ENCODE measurements at regions not wholly inside any gene's neighbourhood (a gene's known extent, or its start where the extent isn't known, plus 50 kb on each side); places are given as distances from the start of the nearest gene placed in this dataset.

- CTCF ChIA-PET, result no interaction called here
These were observed 380.0 kb downstream of the ANXA1 start for GRCh38 chr9:73531658-73532057.

GRCh38 chr9:73532985-73533384, 381.3 kb downstream of the ANXA1 start:
- BruUV-seq (replicated peaks), result no TSS peak

More at GRCh38 chr9:73531658-73532057, 380.0 kb downstream of the ANXA1 start:
- H3K79me2 ChIP-seq (ENCODE audit: low read depth), result no peaks in the 10 kb centered on the region
- no peak overlapping the region for H2AFZ ChIP-seq
- no peaks in the 10 kb centered on the region for H3K9me2 ChIP-seq (ENCODE audit: insufficient read depth)
- TF ChIP-seq CTCF (conservative IDR thresholded peaks at IDR 0.05) (no peak), EZH2 (IDR thresholded peaks at IDR 0.05; ENCODE audit: low read depth) (no peak)
- no peak overlapping the region for H3K4me2 ChIP-seq
- no peak overlapping the region for H3K27ac ChIP-seq
- H3K4me1 ChIP-seq (replicated peaks; ENCODE audit: insufficient read depth), result no peaks in the 10 kb centered on the region
- no peaks in the 10 kb centered on the region for H3K27me3 ChIP-seq (ENCODE audit: insufficient read depth, low read depth)
- DNase-seq, result no peak
- H3K4me3 ChIP-seq, result no peak overlapping the region
- BruUV-seq (replicated peaks), result no TSS peak
- intact Hi-C loops (cut with micrococcal nuclease; ENCODE audit: unreplicated experiment), result no loop called here
- no peaks in the 10 kb centered on the region for H4K20me1 ChIP-seq (ENCODE audit: insufficient read depth)
- H3F3A ChIP-seq (ENCODE audit: insufficient read depth, low read depth), result no peaks in the 10 kb centered on the region
- POLR2A ChIA-PET (ENCODE audit: unreplicated experiment), result no interaction called here
- H3K36me3 ChIP-seq (ENCODE audit: low read depth), result no peaks in the 10 kb centered on the region
- no peaks in the 10 kb centered on the region for H3K9me3 ChIP-seq (ENCODE audit: insufficient read depth, low read depth)

GRCh38 chr9:73536403-73536802, 384.7 kb downstream of the ANXA1 start:
- BruUV-seq (replicated peaks), result no TSS peak
- Histone ChIP-seq H3K27ac (no peak overlapping the region), H3K4me3 (no peak overlapping the region), H3K79me2 (ENCODE audit: low read depth) (no peaks in the 10 kb centered on the region), H3K4me2 (no peak overlapping the region), H4K20me1 (ENCODE audit: insufficient read depth) (no peaks in the 10 kb centered on the region), H3K9me2 (ENCODE audit: insufficient read depth) (0 out of 2 replicates have a peak, but pooled peaks cover 3% of the 10 kb centered on the region), H2AFZ (no peak overlapping the region), H3K4me1 (replicated peaks; ENCODE audit: insufficient read depth) (no peaks in the 10 kb centered on the region), H3K27me3 (ENCODE audit: insufficient read depth, low read depth) (no peaks in the 10 kb centered on the region), H3K36me3 (ENCODE audit: low read depth) (no peaks in the 10 kb centered on the region), H3F3A (ENCODE audit: insufficient read depth, low read depth) (no peaks in the 10 kb centered on the region), H3K9me3 (ENCODE audit: insufficient read depth, low read depth) (no peaks in the 10 kb centered on the region)
- intact Hi-C loops (cut with micrococcal nuclease; ENCODE audit: unreplicated experiment), result no loop called here
- ChIA-PET CTCF (no interaction called here), POLR2A (ENCODE audit: unreplicated experiment) (no interaction called here)
- no peak for TF ChIP-seq EZH2 (IDR thresholded peaks at IDR 0.05; ENCODE audit: low read depth)
- no peak for TF ChIP-seq CTCF (conservative IDR thresholded peaks at IDR 0.05)
- no peak for DNase-seq

More at GRCh38 chr9:73532985-73533384, 381.3 kb downstream of the ANXA1 start:
- H4K20me1 ChIP-seq (ENCODE audit: insufficient read depth), result no peaks in the 10 kb centered on the region
- H3K27ac ChIP-seq, result no peak overlapping the region
- no peaks in the 10 kb centered on the region for H3K9me3 ChIP-seq (ENCODE audit: insufficient read depth, low read depth)
- H2AFZ ChIP-seq, result no peak overlapping the region
- no peak for DNase-seq
- H3K79me2 ChIP-seq (ENCODE audit: low read depth), result no peaks in the 10 kb centered on the region
- TF ChIP-seq CTCF (conservative IDR thresholded peaks at IDR 0.05), result no peak
- no peak for TF ChIP-seq EZH2 (IDR thresholded peaks at IDR 0.05; ENCODE audit: low read depth)
- H3K4me3 ChIP-seq, result no peak overlapping the region
- POLR2A ChIA-PET (ENCODE audit: unreplicated experiment), result no interaction called here
- H3F3A ChIP-seq (ENCODE audit: insufficient read depth, low read depth), result no peaks in the 10 kb centered on the region
- H3K36me3 ChIP-seq (ENCODE audit: low read depth), result no peaks in the 10 kb centered on the region
- H3K4me1 ChIP-seq (replicated peaks; ENCODE audit: insufficient read depth), result no peaks in the 10 kb centered on the region
- no peaks in the 10 kb centered on the region for H3K9me2 ChIP-seq (ENCODE audit: insufficient read depth)
- H3K4me2 ChIP-seq, result no peak overlapping the region
- CTCF ChIA-PET, result no interaction called here
- intact Hi-C loops (cut with micrococcal nuclease; ENCODE audit: unreplicated experiment), result no loop called here
- H3K27me3 ChIP-seq (ENCODE audit: insufficient read depth, low read depth), result no peaks in the 10 kb centered on the region

Data from PC-9 (cell line).